ENCODE measurements at regions not wholly inside any gene's neighbourhood (a gene's known extent, or its start where the extent isn't known, plus 50 kb on each side); places are given as distances from the start of the nearest gene placed in this dataset.

GRCh38 chr12:69092137-69092536 is 147.2 kb upstream of the CPSF6 start:
- H3K36me3 Mint-ChIP-seq = no peaks in the 10 kb centered on the region
- CTCF ChIA-PET = interaction anchor here (1.3 to 1.6 kb wide), 2 partner anchors 22 to 199 kb away, joined by 3 read pairs; no protein-coding TSS in a partner anchor
- ATAC-seq (no peak), DNase-seq (ENCODE audit: low spot score) (no peak)
- 0 out of 2 replicates have a peak, but pooled peaks cover 3% of the 10 kb centered on the region for H3K9me3 Mint-ChIP-seq
- H3K27me3 Mint-ChIP-seq (ENCODE audit: low read depth) = no peaks in the 10 kb centered on the region
- POLR2A ChIA-PET = no interaction called here
- no peak overlapping the region for H3K27ac Mint-ChIP-seq
- H3K4me3 Mint-ChIP-seq = no peak overlapping the region
- TF ChIP-seq PRDM15 (CRISPR knock-in tag; IDR thresholded peaks at IDR 0.05) = no peak
- no peak for TF ChIP-seq ETV6 (CRISPR knock-in tag; IDR thresholded peaks at IDR 0.05)
- TF ChIP-seq, protein P1, sequence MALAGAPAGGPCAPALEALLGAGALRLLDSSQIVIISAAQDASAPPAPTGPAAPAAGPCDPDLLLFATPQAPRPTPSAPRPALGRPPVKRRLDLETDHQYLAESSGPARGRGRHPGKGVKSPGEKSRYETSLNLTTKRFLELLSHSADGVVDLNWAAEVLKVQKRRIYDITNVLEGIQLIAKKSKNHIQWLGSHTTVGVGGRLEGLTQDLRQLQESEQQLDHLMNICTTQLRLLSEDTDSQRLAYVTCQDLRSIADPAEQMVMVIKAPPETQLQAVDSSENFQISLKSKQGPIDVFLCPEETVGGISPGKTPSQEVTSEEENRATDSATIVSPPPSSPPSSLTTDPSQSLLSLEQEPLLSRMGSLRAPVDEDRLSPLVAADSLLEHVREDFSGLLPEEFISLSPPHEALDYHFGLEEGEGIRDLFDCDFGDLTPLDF (CRISPR knock-in tag; IDR thresholded peaks at IDR 0.05) = no peak
- no peak for TF ChIP-seq NR2C2 (CRISPR knock-in tag; IDR thresholded peaks at IDR 0.05)
- H3K4me1 Mint-ChIP-seq = peaks cover 21% of the 10 kb centered on the region

- POLR2A ChIA-PET = no interaction called here
- H3K9me3 Mint-ChIP-seq = 0 out of 2 replicates have a peak, but pooled peaks cover 1% of the 10 kb centered on the region
- H3K4me3 Mint-ChIP-seq = no peak overlapping the region
- DNase-seq (ENCODE audit: low spot score) (no peak), ATAC-seq (no peak)
- H3K4me1 Mint-ChIP-seq = peaks cover 29% of the 10 kb centered on the region
- no peak overlapping the region for H3K27ac Mint-ChIP-seq
- H3K36me3 Mint-ChIP-seq = no peaks in the 10 kb centered on the region
- CTCF ChIA-PET = no interaction called here
- no peaks in the 10 kb centered on the region for H3K27me3 Mint-ChIP-seq (ENCODE audit: low read depth)
- TF ChIP-seq ZNF219 (CRISPR knock-in tag; IDR thresholded peaks at IDR 0.05; ENCODE audit: borderline replicate concordance) (no peak), TP53 (CRISPR knock-in tag; IDR thresholded peaks at IDR 0.05) (no peak), FOXJ3 (CRISPR knock-in tag; IDR thresholded peaks at IDR 0.05; ENCODE audit: borderline replicate concordance) (no peak), SMAD4 (CRISPR knock-in tag; IDR thresholded peaks at IDR 0.05) (no peak), IRF2 (CRISPR knock-in tag; IDR thresholded peaks at IDR 0.05; ENCODE audit: borderline replicate concordance, low read depth) (no peak), MLX (CRISPR knock-in tag; IDR thresholded peaks at IDR 0.05) (no peak), FOXK1 (CRISPR knock-in tag; IDR thresholded peaks at IDR 0.05) (no peak), ZBTB21 (CRISPR knock-in tag; IDR thresholded peaks at IDR 0.05; ENCODE audit: borderline replicate concordance) (no peak), HMGA2 (CRISPR knock-in tag; IDR thresholded peaks at IDR 0.05) (no peak), ZBTB43 (CRISPR knock-in tag; IDR thresholded peaks at IDR 0.05) (no peak)
- TF ChIP-seq, protein P2, sequence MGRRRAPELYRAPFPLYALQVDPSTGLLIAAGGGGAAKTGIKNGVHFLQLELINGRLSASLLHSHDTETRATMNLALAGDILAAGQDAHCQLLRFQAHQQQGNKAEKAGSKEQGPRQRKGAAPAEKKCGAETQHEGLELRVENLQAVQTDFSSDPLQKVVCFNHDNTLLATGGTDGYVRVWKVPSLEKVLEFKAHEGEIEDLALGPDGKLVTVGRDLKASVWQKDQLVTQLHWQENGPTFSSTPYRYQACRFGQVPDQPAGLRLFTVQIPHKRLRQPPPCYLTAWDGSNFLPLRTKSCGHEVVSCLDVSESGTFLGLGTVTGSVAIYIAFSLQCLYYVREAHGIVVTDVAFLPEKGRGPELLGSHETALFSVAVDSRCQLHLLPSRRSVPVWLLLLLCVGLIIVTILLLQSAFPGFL (CRISPR knock-in tag; IDR thresholded peaks at IDR 0.05; ENCODE audit: borderline replicate concordance) = no peak
- TF ChIP-seq, protein P3, sequence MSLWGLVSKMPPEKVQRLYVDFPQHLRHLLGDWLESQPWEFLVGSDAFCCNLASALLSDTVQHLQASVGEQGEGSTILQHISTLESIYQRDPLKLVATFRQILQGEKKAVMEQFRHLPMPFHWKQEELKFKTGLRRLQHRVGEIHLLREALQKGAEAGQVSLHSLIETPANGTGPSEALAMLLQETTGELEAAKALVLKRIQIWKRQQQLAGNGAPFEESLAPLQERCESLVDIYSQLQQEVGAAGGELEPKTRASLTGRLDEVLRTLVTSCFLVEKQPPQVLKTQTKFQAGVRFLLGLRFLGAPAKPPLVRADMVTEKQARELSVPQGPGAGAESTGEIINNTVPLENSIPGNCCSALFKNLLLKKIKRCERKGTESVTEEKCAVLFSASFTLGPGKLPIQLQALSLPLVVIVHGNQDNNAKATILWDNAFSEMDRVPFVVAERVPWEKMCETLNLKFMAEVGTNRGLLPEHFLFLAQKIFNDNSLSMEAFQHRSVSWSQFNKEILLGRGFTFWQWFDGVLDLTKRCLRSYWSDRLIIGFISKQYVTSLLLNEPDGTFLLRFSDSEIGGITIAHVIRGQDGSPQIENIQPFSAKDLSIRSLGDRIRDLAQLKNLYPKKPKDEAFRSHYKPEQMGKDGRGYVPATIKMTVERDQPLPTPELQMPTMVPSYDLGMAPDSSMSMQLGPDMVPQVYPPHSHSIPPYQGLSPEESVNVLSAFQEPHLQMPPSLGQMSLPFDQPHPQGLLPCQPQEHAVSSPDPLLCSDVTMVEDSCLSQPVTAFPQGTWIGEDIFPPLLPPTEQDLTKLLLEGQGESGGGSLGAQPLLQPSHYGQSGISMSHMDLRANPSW (CRISPR knock-in tag; conservative IDR thresholded peaks at IDR 0.05; ENCODE audit: low read depth) = no peak
- TF ChIP-seq, protein P4, sequence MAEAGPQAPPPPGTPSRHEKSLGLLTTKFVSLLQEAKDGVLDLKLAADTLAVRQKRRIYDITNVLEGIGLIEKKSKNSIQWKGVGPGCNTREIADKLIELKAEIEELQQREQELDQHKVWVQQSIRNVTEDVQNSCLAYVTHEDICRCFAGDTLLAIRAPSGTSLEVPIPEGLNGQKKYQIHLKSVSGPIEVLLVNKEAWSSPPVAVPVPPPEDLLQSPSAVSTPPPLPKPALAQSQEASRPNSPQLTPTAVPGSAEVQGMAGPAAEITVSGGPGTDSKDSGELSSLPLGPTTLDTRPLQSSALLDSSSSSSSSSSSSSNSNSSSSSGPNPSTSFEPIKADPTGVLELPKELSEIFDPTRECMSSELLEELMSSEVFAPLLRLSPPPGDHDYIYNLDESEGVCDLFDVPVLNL (CRISPR knock-in tag; IDR thresholded peaks at IDR 0.05; ENCODE audit: borderline replicate concordance, low read depth) = no peak
Measured at GRCh38 chr12:69094606-69095216, 144.7 kb upstream of the CPSF6 start.
